ENCODE measurements at regions not wholly inside any gene's neighbourhood (a gene's known extent, or its start where the extent isn't known, plus 50 kb on each side); places are given as distances from the start of the nearest gene placed in this dataset.

DNA sequence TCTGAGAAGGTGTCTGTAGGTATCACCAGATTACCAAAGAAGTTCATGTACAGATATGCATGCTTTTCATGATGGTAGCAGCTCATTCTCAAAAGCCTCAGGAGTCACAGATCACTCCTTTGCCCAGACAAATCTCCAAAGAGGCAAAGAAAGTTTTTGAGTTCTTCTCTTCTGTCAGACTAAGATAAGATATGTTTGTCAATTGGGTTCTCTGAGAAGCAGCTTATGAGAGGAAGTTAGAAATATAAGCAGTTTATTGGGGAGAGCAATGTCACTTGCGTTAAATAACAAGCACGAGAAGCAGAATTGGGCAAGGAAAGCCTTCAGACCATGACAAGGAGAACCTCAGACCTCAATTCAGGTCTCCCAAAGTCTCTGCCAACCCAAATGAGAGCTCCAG is 219.2 kb upstream of the KLF4 start:
- Histone ChIP-seq H3K36me3 (ENCODE audit: control insufficient read depth in 1 of 2, insufficient read depth in 2 of 2, low read length in 2 of 2) (no peaks in the 10 kb centered on the region), H3K27ac (ENCODE audit: low read depth, low read length) (no peak overlapping the region), H3K4me2 (ENCODE audit: low read length) (no peak overlapping the region), H3K4me3 (replicated peaks in 1 of 2; ENCODE audit: low read depth in 1 of 2, low read length in 2 of 2) (no peak overlapping the region), H3K9me2 (ENCODE audit: insufficient read depth) (no peaks in the 10 kb centered on the region), H3K79me2 (ENCODE audit: insufficient read depth, low read length) (no peaks in the 10 kb centered on the region), H2AFZ (ENCODE audit: low read depth, low read length, poor library complexity, severe bottlenecking) (no peak overlapping the region), H3K4me1 (ENCODE audit: control insufficient read depth in 1 of 2, insufficient read depth in 2 of 2, low read length in 2 of 2) (peaks cover 21 to 34% of the 10 kb centered on the region in 2 experiments), H3K27me3 (ENCODE audit: insufficient read depth, low read length) (no peaks in the 10 kb centered on the region), H4K20me1 (ENCODE audit: insufficient read depth) (no peaks in the 10 kb centered on the region), H3K9ac (ENCODE audit: low read length) (no peak overlapping the region), H3K9me3 (ENCODE audit: control insufficient read depth in 1 of 2, insufficient read depth in 1 of 2, low read depth in 1 of 2, low read length in 2 of 2) (no peaks in the 10 kb centered on the region)
- intact Hi-C loops (cut with micrococcal nuclease): no loop called here
- CTCF ChIA-PET: no interaction called here
- DNase-seq (ENCODE audit: low read depth, low spot score) (no peak), ATAC-seq (no peak)
- TF ChIP-seq EGR1 (IDR thresholded peaks at IDR 0.05; ENCODE audit: low read depth): no peak
- TF ChIP-seq POLR2AphosphoS5 (IDR thresholded peaks at IDR 0.05; ENCODE audit: low read depth, low read length): no peak
- no peak for TF ChIP-seq ZFX (IDR thresholded peaks at IDR 0.05)
- no peak for TF ChIP-seq SRF (IDR thresholded peaks at IDR 0.05; ENCODE audit: low read depth)
- no peak for TF ChIP-seq ELF1 (IDR thresholded peaks at IDR 0.05; ENCODE audit: borderline replicate concordance, low read depth)
- TF ChIP-seq SP1 (IDR thresholded peaks at IDR 0.05; ENCODE audit: low read depth): no peak
- no peak for TF ChIP-seq ZBTB33 (IDR thresholded peaks at IDR 0.05; ENCODE audit: extremely low read depth, insufficient replicate concordance, low read length)
- no peak for TF ChIP-seq YY1 (IDR thresholded peaks at IDR 0.05; ENCODE audit: extremely low read depth, insufficient replicate concordance, low read depth, low read length)
- no peak for TF ChIP-seq JUND (IDR thresholded peaks at IDR 0.05)
- TF ChIP-seq MAX (IDR thresholded peaks at IDR 0.05): no peak
- no peak for TF ChIP-seq CEBPB (IDR thresholded peaks at IDR 0.05; ENCODE audit: low read depth)
- TF ChIP-seq ZNF274 (IDR thresholded peaks at IDR 0.05; ENCODE audit: low read depth, low read length): no peak
- TF ChIP-seq TCF7L2 (IDR thresholded peaks at IDR 0.05; ENCODE audit: borderline replicate concordance, extremely low read depth, insufficient read depth, insufficient read length): no peak
- TF ChIP-seq EZH2 (IDR thresholded peaks at IDR 0.05): no peak
- TF ChIP-seq FOSL1 (IDR thresholded peaks at IDR 0.05; ENCODE audit: low read depth): no peak
- no peak for TF ChIP-seq CBX3 (IDR thresholded peaks at IDR 0.05; ENCODE audit: low read depth)
- TF ChIP-seq CTCF (IDR thresholded peaks at IDR 0.05 in 2 of 3, conservative IDR thresholded peaks at IDR 0.05 in 1 of 3; ENCODE audit: borderline replicate concordance in 1 of 3, insufficient read depth in 1 of 3, low read depth in 2 of 3, low read length in 2 of 3): no peak
- RAD21 ChIA-PET (ENCODE audit: low non-redundant PET in 1 of 2, low total read pairs in 2 of 2, uncharacterized antibody in 2 of 2, unreplicated experiment in 2 of 2): no interaction called here
- no TSS peak for BruUV-seq (replicated peaks)
- POLR2A ChIA-PET: no interaction called here

Measured in HCT116 (cell line).